Chondrocyte (in vitro differentiated cells): ENCODE measurements at regions not wholly inside any gene's neighbourhood (a gene's known extent, or its start where the extent isn't known, plus 50 kb on each side); places are given as distances from the start of the nearest gene placed in this dataset.

Experiments
- DNase-seq: peaks from one replicate; pipeline ENCODE4 v3.0.0; 2021; ENCODE audit warnings: mixed read lengths, low spot score
- H3K27ac Mint-ChIP-seq: one replicate; pipeline ENCODE4 v1.8.0; 2021; ENCODE audit warnings: mild to moderate bottlenecking, moderate library complexity, mixed read lengths; ENCODE audit not compliant: unreplicated experiment
- H3K27me3 Mint-ChIP-seq: 2 replicates; pipeline ENCODE4 v1.8.0; 2021; ENCODE audit warnings: low read depth, mixed read lengths
- H3K36me3 Mint-ChIP-seq: 2 replicates; pipeline ENCODE4 v1.8.0; 2021; ENCODE audit warnings: low read depth, mixed read lengths
- H3K4me1 Mint-ChIP-seq: 2 replicates; pipeline ENCODE4 v1.8.0; 2021; ENCODE audit warnings: low read depth, mild to moderate bottlenecking, mixed read lengths
- H3K4me3 Mint-ChIP-seq: one replicate; pipeline ENCODE4 v1.8.0; 2021; ENCODE audit warnings: mild to moderate bottlenecking, moderate library complexity, mixed read lengths; ENCODE audit not compliant: unreplicated experiment
- H3K9me3 Mint-ChIP-seq: 2 replicates; pipeline ENCODE4 v1.8.0; 2021; ENCODE audit warnings: low read depth, mixed read lengths
- CTCF ChIP-seq: fragments of 200-600 bp; sonication (generic); IDR thresholded peaks from 2 replicates; pipeline ENCODE4 v1.5.0; 2021; ENCODE audit warnings: antibody characterized with exemption, mild to moderate bottlenecking, moderate library complexity

- peaks cover 27% of the 10 kb centered on the region for H3K4me1 Mint-ChIP-seq
- TF ChIP-seq CTCF = no peak
- H3K4me3 Mint-ChIP-seq = no peak overlapping the region
- no peaks in the 10 kb centered on the region for H3K9me3 Mint-ChIP-seq
- H3K27me3 Mint-ChIP-seq = no peaks in the 10 kb centered on the region
- H3K27ac Mint-ChIP-seq = no peak overlapping the region
- peaks cover 2% of the 10 kb centered on the region for H3K36me3 Mint-ChIP-seq
- no peak for DNase-seq
Observed at GRCh38 chr3:124299831-124300230, 307.9 kb upstream of the ROPN1 start.

GRCh38 chr3:124300416-124300815, 308.5 kb upstream of the ROPN1 start:
- Mint-ChIP-seq H3K9me3 (peaks cover under 1% of the 10 kb centered on the region), H3K4me1 (peaks cover 27% of the 10 kb centered on the region), H3K36me3 (peaks cover 2% of the 10 kb centered on the region), H3K4me3 (no peak overlapping the region), H3K27ac (no peak overlapping the region), H3K27me3 (no peaks in the 10 kb centered on the region)
- no peak for DNase-seq
- no peak for TF ChIP-seq CTCF

GRCh38 chr3:124303305-124303910, 311.5 kb upstream of the ROPN1 start:
- TF ChIP-seq CTCF = no peak
- Mint-ChIP-seq H3K36me3 (peaks cover 12% of the 10 kb centered on the region), H3K4me1 (peaks cover 14% of the 10 kb centered on the region), H3K4me3 (no peak overlapping the region), H3K9me3 (peaks cover 14% of the 10 kb centered on the region), H3K27ac (no peak overlapping the region), H3K27me3 (no peaks in the 10 kb centered on the region)
- no peak for DNase-seq

GRCh38 chr3:124306665-124307064, 314.7 kb upstream of the ROPN1 start:
- no peaks in the 10 kb centered on the region for H3K4me1 Mint-ChIP-seq
- no peak for DNase-seq
- H3K36me3 Mint-ChIP-seq = peaks cover 14% of the 10 kb centered on the region
- no peak for TF ChIP-seq CTCF
- H3K9me3 Mint-ChIP-seq = peaks cover 16% of the 10 kb centered on the region
- H3K4me3 Mint-ChIP-seq = no peak overlapping the region
- H3K27me3 Mint-ChIP-seq = no peaks in the 10 kb centered on the region
- no peak overlapping the region for H3K27ac Mint-ChIP-seq

- H3K27me3 Mint-ChIP-seq = no peaks in the 10 kb centered on the region
- no peak overlapping the region for H3K27ac Mint-ChIP-seq
- no peak for DNase-seq
- H3K9me3 Mint-ChIP-seq = peaks cover under 1% of the 10 kb centered on the region
- H3K36me3 Mint-ChIP-seq = peaks cover 1% of the 10 kb centered on the region
- H3K4me3 Mint-ChIP-seq = no peak overlapping the region
- peaks cover 8% of the 10 kb centered on the region for H3K4me1 Mint-ChIP-seq
- TF ChIP-seq CTCF = no peak
Observed at GRCh38 chr3:124313621-124314020, 321.7 kb upstream of the ROPN1 start.
